A549 (cell line): ENCODE measurements at regions not wholly inside any gene's neighbourhood (a gene's known extent, or its start where the extent isn't known, plus 50 kb on each side); places are given as distances from the start of the nearest gene placed in this dataset.
"Not testable (repeated sequence)": the region's sequence is repeated elsewhere in the genome, so short reads cannot be mapped to it uniquely, and the experiment has no call there.

Source experiments
- ATAC-seq, 2 experiments: fragments of 200-7000 bp in 1 of 2; fragments of >200 bp in 1 of 2; cut with Nextera tagmentation in 1 of 2; cut with Tn5 transposase in 1 of 2; 3 replicates each; pipeline versions ENCODE4 v1.8.0 to v1.9.1; 2018 to 2020; ENCODE audit warnings: mild to moderate bottlenecking in 1 of 2, moderate library complexity in 1 of 2
- CTCF ChIA-PET: fragments of 300-600 bp; sonication (Branson Sonifier 250); formaldehyde crosslinking; extraction: SDS; loops from one replicate; lab custom pipeline; 2021; ENCODE audit warnings: antibody characterized with exemption, inconsistent platforms; lab: Yijun Ruan, JAX
- POLR2A ChIA-PET: fragments of 350-600 bp; formaldehyde crosslinking; extraction: SDS; loops from one replicate; lab custom pipeline; 2021; ENCODE audit warnings: antibody characterized with exemption, inconsistent platforms; lab: Yijun Ruan, JAX
- DNase-seq, 2 experiments: peaks; one replicate each; pipeline versions ENCODE4 v3.0.0 to v3.0.0-alpha.2; 2011 to 2016; ENCODE audit warnings: low read depth in 1 of 2, low spot score in 1 of 2
- FAIRE-seq: peaks from 2 replicates; lab custom pipeline; 2011; peaks lifted over from hg19 to GRCh38; lab: Jason Lieb, UNC
- H3K27ac ChIP-seq, 2 experiments: fragments of >200 bp; sonication (Bioruptor Twin); formaldehyde crosslinking; 3 replicates each; pipeline ENCODE4 v1.5.1; 2016 to 2017
- H3K4me1 ChIP-seq: fragments of >200 bp; sonication (Bioruptor Twin); formaldehyde crosslinking; 3 replicates; pipeline ENCODE4 v1.6.1; 2016
- H3K4me2 ChIP-seq: fragments of >200 bp; sonication (Bioruptor Twin); formaldehyde crosslinking; 3 replicates; pipeline ENCODE4 v1.6.1; 2016
- H3K4me3 ChIP-seq: fragments of >200 bp; sonication (Bioruptor Twin); formaldehyde crosslinking; 3 replicates; pipeline ENCODE4 v1.5.1; 2016
- H3K9me3 ChIP-seq: fragments of >200 bp; sonication (Bioruptor Twin); formaldehyde crosslinking; 3 replicates; pipeline ENCODE4 v1.6.1; 2016
- ATOH8 ChIP-seq: fragments of 250-450 bp; sonication (Bioruptor Pico); IDR thresholded peaks from 2 replicates; pipeline ENCODE4 v1.5.0; 2020; ENCODE audit warnings: low read depth, mild to moderate bottlenecking, moderate library complexity
- BCL3 ChIP-seq: fragments of >200 bp; sonication (Bioruptor Twin); formaldehyde crosslinking; IDR thresholded peaks from 3 replicates; pipeline ENCODE4 v1.6.1; 2016
- CBX2 ChIP-seq: fragments of 200-600 bp; sonication (generic); IDR thresholded peaks from 2 replicates; pipeline ENCODE4 v1.6.1; 2016; ENCODE audit warnings: low read depth, mild to moderate bottlenecking, borderline replicate concordance
- CBX8 ChIP-seq: fragments of 200-600 bp; sonication (generic); IDR thresholded peaks from 2 replicates; pipeline ENCODE4 v1.6.1; 2016
- CEBPB ChIP-seq, 2 experiments: fragments of >200 bp in 1 of 2; sonication (Bioruptor Twin) in 1 of 2; formaldehyde crosslinking in 1 of 2; IDR thresholded peaks; 2 replicates each; pipeline ENCODE4 v1.6.1; 2012 to 2016
- EHMT2 ChIP-seq: fragments of 200-600 bp; sonication (generic); IDR thresholded peaks from 2 replicates; pipeline ENCODE4 v1.6.1; 2016; ENCODE audit warnings: antibody characterized with exemption, low read depth, mild to moderate bottlenecking, moderate library complexity
- ELK1 ChIP-seq: fragments of 150-350 bp; IDR thresholded peaks from 2 replicates; pipeline ENCODE4 v1.6.1; 2014; ENCODE audit warnings: low read depth, mild to moderate bottlenecking, low read length
- FOXS1 ChIP-seq: fragments of 250-450 bp; sonication (Bioruptor Pico); IDR thresholded peaks from 2 replicates; pipeline ENCODE4 v1.5.0; 2020; ENCODE audit warnings: mild to moderate bottlenecking, moderate library complexity
- HOXA7 ChIP-seq: fragments of 250-450 bp; sonication (Bioruptor Pico); IDR thresholded peaks from 2 replicates; pipeline ENCODE4 v1.5.0; 2020; ENCODE audit warnings: mild to moderate bottlenecking, moderate library complexity
- HOXB13 ChIP-seq: fragments of 250-450 bp; sonication (Bioruptor Pico); IDR thresholded peaks from 2 replicates; pipeline ENCODE4 v1.5.0; 2020; ENCODE audit warnings: low read depth, mild to moderate bottlenecking, moderate library complexity
- KDM1A ChIP-seq: fragments of 200-600 bp; sonication (generic); IDR thresholded peaks from 2 replicates; pipeline ENCODE4 v1.6.1; 2016; ENCODE audit warnings: low read depth, mild to moderate bottlenecking
- KDM5A ChIP-seq: fragments of 200-600 bp; sonication (generic); IDR thresholded peaks from 2 replicates; pipeline ENCODE4 v1.6.1; 2016; ENCODE audit warnings: antibody characterized with exemption, mild to moderate bottlenecking
- MAX ChIP-seq: IDR thresholded peaks from 2 replicates; pipeline ENCODE4 v1.6.1; 2012
- MAZ ChIP-seq: fragments of 150-350 bp; IDR thresholded peaks from 2 replicates; pipeline ENCODE4 v1.6.1; 2014; ENCODE audit warnings: antibody characterized with exemption, low read depth, low read length, borderline replicate concordance
- NR3C1 ChIP-seq: fragments of >200 bp; sonication (Bioruptor Twin); formaldehyde crosslinking; IDR thresholded peaks from 3 replicates; pipeline ENCODE4 v1.6.1; 2017
- PBX3 ChIP-seq: IDR thresholded peaks from 2 replicates; pipeline ENCODE4 v1.6.1; 2012
- PHF8 ChIP-seq: fragments of 200-600 bp; sonication (generic); IDR thresholded peaks from 2 replicates; pipeline ENCODE4 v1.6.1; 2016; ENCODE audit warnings: low read depth, mild to moderate bottlenecking, antibody characterized with exemption, moderate library complexity, borderline replicate concordance
- POLR2AphosphoS2 ChIP-seq: conservative IDR thresholded peaks from 2 replicates; pipeline ENCODE4 v1.6.1; 2012; ENCODE audit warnings: low read length, improper control_type of control experiment, inconsistent platforms
- RARB ChIP-seq: fragments of 250-450 bp; sonication (Bioruptor Pico); IDR thresholded peaks from 2 replicates; pipeline ENCODE4 v1.8.0; 2021; ENCODE audit warnings: mild to moderate bottlenecking, moderate library complexity
- REST ChIP-seq: fragments of 200-600 bp; sonication (generic); IDR thresholded peaks from 2 replicates; pipeline ENCODE4 v1.6.1; 2016; ENCODE audit warnings: antibody characterized with exemption, mild to moderate bottlenecking, moderate library complexity
- TFCP2L1 ChIP-seq: fragments of 250-450 bp; sonication (Bioruptor Pico); IDR thresholded peaks from 2 replicates; pipeline ENCODE4 v1.5.0; 2021; ENCODE audit warnings: mild to moderate bottlenecking
- ZFP36 ChIP-seq: fragments of 450-650 bp; IDR thresholded peaks from 2 replicates; pipeline ENCODE4 v1.6.1; 2014; ENCODE audit warnings: borderline replicate concordance; ENCODE audit not compliant: partially characterized antibody
- ZNF302 ChIP-seq: fragments of 250-450 bp; sonication (Bioruptor Pico); IDR thresholded peaks from 2 replicates; pipeline ENCODE4 v1.9.0; 2021; ENCODE audit warnings: inconsistent platforms, mild to moderate bottlenecking, moderate library complexity
- WGBS: methylation state at CpG from one replicate; pipeline ENCODE4 v1.1.6; 2017; ENCODE audit errors: missing lambda C conversion rate; 5-methylcytosine and 5-hydroxymethylcytosine counted together

- TF ChIP-seq PBX3 (no peak), ELK1 (no peak), ZFP36 (no peak), CEBPB (IDR thresholded peaks at IDR 0.05) (no peak), PHF8 (no peak), KDM5A (no peak)
These were observed 192.7 kb downstream of the RCHY1 start (continued) for GRCh38 chr4:75321484-75321883.

- H3K9me3 ChIP-seq, CTCF ChIA-PET, H3K4me3 ChIP-seq, FAIRE-seq, POLR2A ChIA-PET, DNase-seq, H3K4me2 ChIP-seq, H3K27ac ChIP-seq, ATAC-seq, H3K4me1 ChIP-seq: not testable (repeated sequence)
- 29% methylated on average over 2 of the region's 10 CpGs for WGBS
These were observed 196.6 kb downstream of the RCHY1 start for GRCh38 chr4:75317641-75318040.

- no peak for FAIRE-seq
- Histone ChIP-seq H3K27ac (no peak overlapping the region), H3K9me3 (no peaks in the 10 kb centered on the region), H3K4me3 (no peak overlapping the region), H3K4me1 (no peaks in the 10 kb centered on the region), H3K4me2 (no peak overlapping the region)
- ChIA-PET CTCF (no interaction called here), POLR2A (no interaction called here)
- no peak for TF ChIP-seq MAX
- no peak for TF ChIP-seq ZFP36
- no peak for TF ChIP-seq REST
- TF ChIP-seq HOXB13: no peak
- no peak for DNase-seq
- WGBS: 8% methylated on average over 1 of the region's 1 CpG
- no peak for ATAC-seq
These were observed 206.2 kb downstream of the RCHY1 start for GRCh38 chr4:75308049-75308448.

- 11% methylated on average over 3 of the region's 3 CpGs for WGBS
- Histone ChIP-seq H3K27ac (no peak overlapping the region), H3K4me2 (no peak overlapping the region), H3K4me1 (no peaks in the 10 kb centered on the region), H3K4me3 (no peak overlapping the region), H3K9me3 (no peaks in the 10 kb centered on the region)
- DNase-seq (no peak), FAIRE-seq (no peak), ATAC-seq (no peak)
- POLR2A ChIA-PET: no interaction called here
- CTCF ChIA-PET: interaction anchor here (0.6 kb wide), 1 partner anchor 23 kb away, joined by 4 read pairs; no protein-coding TSS in a partner anchor
- TF ChIP-seq HOXA7 (no peak), NR3C1 (no peak), CBX8 (no peak), BCL3 (no peak), EHMT2 (no peak), TFCP2L1 (CRISPR knock-in tag) (no peak), CEBPB (IDR thresholded peaks at IDR 0.05) (no peak), ATOH8 (CRISPR knock-in tag) (no peak), ZNF302 (CRISPR knock-in tag) (no peak), POLR2AphosphoS2 (no peak), CBX2 (no peak), RARB (no peak), MAZ (no peak), FOXS1 (CRISPR knock-in tag) (no peak), KDM1A (no peak)
These were observed 207.7 kb downstream of the RCHY1 start for GRCh38 chr4:75306506-75306905.
